Suprapubic skin (tissue), 4 donors: ENCODE measurements at regions not wholly inside any gene's neighbourhood (a gene's known extent, or its start where the extent isn't known, plus 50 kb on each side); places are given as distances from the start of the nearest gene placed in this dataset.

Source experiments
- DNase-seq, 2 donors: peaks; one replicate each; pipeline ENCODE4 v3.0.0-alpha.2; 2019; ENCODE audit warnings: low spot score in 2 of 2
- H3K27ac ChIP-seq: fragments of 200-600 bp; sonication (generic); one replicate; pipeline ENCODE4 v1.5.1; 2019
- H3K27me3 ChIP-seq: fragments of 200-600 bp; sonication (generic); one replicate; pipeline ENCODE4 v1.5.1; 2019
- H3K36me3 ChIP-seq: fragments of 200-600 bp; sonication (generic); one replicate; pipeline ENCODE4 v1.5.1; 2019
- H3K4me1 ChIP-seq: fragments of 200-600 bp; sonication (generic); one replicate; pipeline ENCODE4 v1.5.1; 2019
- H3K4me3 ChIP-seq: fragments of 200-600 bp; sonication (generic); one replicate; pipeline ENCODE4 v1.5.1; 2019; ENCODE audit warnings: mild to moderate bottlenecking
- H3K9me3 ChIP-seq: fragments of 200-600 bp; sonication (generic); one replicate; pipeline ENCODE4 v1.5.1; 2019
- CTCF ChIP-seq, 2 donors: fragments of 200-600 bp in 1 of 2; fragments of 450-650 bp in 1 of 2; sonication (generic) in 1 of 2; IDR thresholded peaks; one replicate each; pipeline ENCODE4 v1.5.1; 2016 to 2019; ENCODE audit warnings: antibody characterized with exemption in 2 of 2, mild to moderate bottlenecking in 1 of 2, moderate library complexity in 1 of 2
- EP300 ChIP-seq: sonication (generic); formaldehyde crosslinking; IDR thresholded peaks from one replicate; pipeline ENCODE4 v1.6.1; 2017; ENCODE audit warnings: antibody characterized with exemption
- POLR2A ChIP-seq, 2 donors: fragments of 450-650 bp; IDR thresholded peaks; one replicate each; pipeline ENCODE4 v1.6.1; 2017; ENCODE audit warnings: antibody characterized with exemption in 2 of 2, mild to moderate bottlenecking in 2 of 2, moderate library complexity in 2 of 2
- POLR2AphosphoS5 ChIP-seq, 3 donors: sonication (generic); formaldehyde crosslinking; IDR thresholded peaks; one replicate each; pipeline ENCODE4 v1.6.1; 2017; ENCODE audit warnings: antibody characterized with exemption in 3 of 3
- WGBS: methylation state at CpG from one replicate; pipeline ENCODE4 v1.1.5; 2018; 5-methylcytosine and 5-hydroxymethylcytosine counted together

- TF ChIP-seq CTCF (IDR thresholded peaks at IDR 0.05), result no peak
- TF ChIP-seq EP300, result no peak
- no peak for TF ChIP-seq POLR2AphosphoS5 (IDR thresholded peaks at IDR 0.05)
- no peak for TF ChIP-seq POLR2A (IDR thresholded peaks at IDR 0.05)
- no peaks in the 10 kb centered on the region for H3K9me3 ChIP-seq
- H3K27ac ChIP-seq, result no peak overlapping the region
- H3K27me3 ChIP-seq, result no peaks in the 10 kb centered on the region
- no peaks in the 10 kb centered on the region for H3K4me1 ChIP-seq
- H3K36me3 ChIP-seq, result no peaks in the 10 kb centered on the region
- 55% methylated on average over 2 of the region's 2 CpGs for WGBS
- no peak for DNase-seq
- no peak overlapping the region for H3K4me3 ChIP-seq
Observed at GRCh38 chr17:52242268-52242667, 83.8 kb upstream of the CA10 start.

GRCh38 chr17:52237151-52237550, 78.6 kb upstream of the CA10 start:
- 70% methylated on average over 6 of the region's 6 CpGs for WGBS
- no peaks in the 10 kb centered on the region for H3K9me3 ChIP-seq
- no peaks in the 10 kb centered on the region for H3K27me3 ChIP-seq
- H3K4me3 ChIP-seq, result no peak overlapping the region
- TF ChIP-seq CTCF (IDR thresholded peaks at IDR 0.05) (no peak), EP300 (no peak), POLR2A (IDR thresholded peaks at IDR 0.05) (no peak), POLR2AphosphoS5 (IDR thresholded peaks at IDR 0.05) (no peak)
- no peaks in the 10 kb centered on the region for H3K36me3 ChIP-seq
- DNase-seq, result no peak
- H3K27ac ChIP-seq, result no peak overlapping the region
- no peaks in the 10 kb centered on the region for H3K4me1 ChIP-seq

GRCh38 chr17:52235516-52235915, 77.0 kb upstream of the CA10 start:
- Histone ChIP-seq H3K27ac (no peak overlapping the region), H3K36me3 (no peaks in the 10 kb centered on the region), H3K4me3 (no peak overlapping the region), H3K9me3 (no peaks in the 10 kb centered on the region), H3K27me3 (no peaks in the 10 kb centered on the region), H3K4me1 (no peaks in the 10 kb centered on the region)
- TF ChIP-seq EP300 (no peak), POLR2A (IDR thresholded peaks at IDR 0.05) (no peak), CTCF (IDR thresholded peaks at IDR 0.05) (no peak), POLR2AphosphoS5 (IDR thresholded peaks at IDR 0.05) (no peak)
- DNase-seq, result no peak
- 64% methylated on average over 1 of the region's 1 CpG for WGBS

GRCh38 chr17:52233632-52234031, 75.1 kb upstream of the CA10 start:
- no peaks in the 10 kb centered on the region for H3K36me3 ChIP-seq
- TF ChIP-seq CTCF (IDR thresholded peaks at IDR 0.05), result no peak
- TF ChIP-seq EP300, result no peak
- no peak for TF ChIP-seq POLR2AphosphoS5 (IDR thresholded peaks at IDR 0.05)
- TF ChIP-seq POLR2A (IDR thresholded peaks at IDR 0.05), result no peak
- 97% methylated on average over 1 of the region's 1 CpG for WGBS
- H3K9me3 ChIP-seq, result no peaks in the 10 kb centered on the region
- H3K4me3 ChIP-seq, result no peak overlapping the region
- H3K27ac ChIP-seq, result no peak overlapping the region
- no peaks in the 10 kb centered on the region for H3K27me3 ChIP-seq
- no peaks in the 10 kb centered on the region for H3K4me1 ChIP-seq
- no peak for DNase-seq

- TF ChIP-seq POLR2A (IDR thresholded peaks at IDR 0.05) (no peak), CTCF (IDR thresholded peaks at IDR 0.05) (no peak), EP300 (no peak), POLR2AphosphoS5 (IDR thresholded peaks at IDR 0.05) (no peak)
- H3K27ac ChIP-seq, result no peak overlapping the region
- no peak for DNase-seq
Observed at GRCh38 chr17:52233176-52233575, 74.7 kb upstream of the CA10 start.

More at GRCh38 chr17:52233176-52233575, 74.7 kb upstream of the CA10 start:
- Histone ChIP-seq H3K36me3 (no peaks in the 10 kb centered on the region), H3K4me3 (no peak overlapping the region), H3K27me3 (no peaks in the 10 kb centered on the region), H3K4me1 (no peaks in the 10 kb centered on the region), H3K9me3 (no peaks in the 10 kb centered on the region)
